ENCODE measurements at regions not wholly inside any gene's neighbourhood (a gene's known extent, or its start where the extent isn't known, plus 50 kb on each side); places are given as distances from the start of the nearest gene placed in this dataset.

- TF ChIP-seq SUZ12 (IDR thresholded peaks at IDR 0.05; ENCODE audit: extremely low read depth, insufficient read depth, insufficient read length) (no peak), YY1 (IDR thresholded peaks at IDR 0.05; ENCODE audit: insufficient read depth, insufficient read length) (no peak), ZNF274 (IDR thresholded peaks at IDR 0.05; ENCODE audit: low read depth, low read length) (no peak)
These were observed 104.2 kb upstream of the PROX1 start for GRCh38 chr1:213883618-213884017.
